ENCODE measurements at regions not wholly inside any gene's neighbourhood (a gene's known extent, or its start where the extent isn't known, plus 50 kb on each side); places are given as distances from the start of the nearest gene placed in this dataset.

DNA sequence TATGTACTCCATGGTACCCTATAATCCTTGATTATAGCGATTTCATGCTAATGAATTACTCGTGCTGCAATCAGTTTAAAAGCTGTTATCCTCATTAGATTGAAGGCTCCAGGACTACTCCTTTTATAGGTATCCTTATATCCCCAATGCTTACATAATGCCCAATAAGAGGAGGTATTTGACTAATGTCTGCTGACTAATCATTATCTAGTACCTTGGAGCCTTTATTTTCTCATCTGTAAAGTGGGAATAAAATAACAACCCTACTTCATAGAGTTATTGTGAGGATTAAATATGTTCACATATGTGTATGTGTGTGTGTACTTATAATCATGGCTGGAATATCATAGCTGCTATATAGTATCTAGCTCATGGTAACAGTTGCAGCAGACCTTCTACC, 1031.5 kb downstream of the CDH11 start:
- no peak overlapping the region for H3K4me3 Mint-ChIP-seq
- no peak overlapping the region for H3K27ac Mint-ChIP-seq
- TF ChIP-seq, protein P1, sequence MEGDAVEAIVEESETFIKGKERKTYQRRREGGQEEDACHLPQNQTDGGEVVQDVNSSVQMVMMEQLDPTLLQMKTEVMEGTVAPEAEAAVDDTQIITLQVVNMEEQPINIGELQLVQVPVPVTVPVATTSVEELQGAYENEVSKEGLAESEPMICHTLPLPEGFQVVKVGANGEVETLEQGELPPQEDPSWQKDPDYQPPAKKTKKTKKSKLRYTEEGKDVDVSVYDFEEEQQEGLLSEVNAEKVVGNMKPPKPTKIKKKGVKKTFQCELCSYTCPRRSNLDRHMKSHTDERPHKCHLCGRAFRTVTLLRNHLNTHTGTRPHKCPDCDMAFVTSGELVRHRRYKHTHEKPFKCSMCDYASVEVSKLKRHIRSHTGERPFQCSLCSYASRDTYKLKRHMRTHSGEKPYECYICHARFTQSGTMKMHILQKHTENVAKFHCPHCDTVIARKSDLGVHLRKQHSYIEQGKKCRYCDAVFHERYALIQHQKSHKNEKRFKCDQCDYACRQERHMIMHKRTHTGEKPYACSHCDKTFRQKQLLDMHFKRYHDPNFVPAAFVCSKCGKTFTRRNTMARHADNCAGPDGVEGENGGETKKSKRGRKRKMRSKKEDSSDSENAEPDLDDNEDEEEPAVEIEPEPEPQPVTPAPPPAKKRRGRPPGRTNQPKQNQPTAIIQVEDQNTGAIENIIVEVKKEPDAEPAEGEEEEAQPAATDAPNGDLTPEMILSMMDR (IDR thresholded peaks at IDR 0.05), result no peak
- ATAC-seq (ENCODE audit: poor library complexity) (no peak), DNase-seq (no peak)
- peaks cover 6% of the 10 kb centered on the region for H3K9me3 Mint-ChIP-seq
- no peaks in the 10 kb centered on the region for H3K27me3 ChIP-seq (ENCODE audit: control insufficient read depth in 1 of 2, insufficient read depth in 2 of 2, low read length in 2 of 2)
- no peak overlapping the region for H3K27ac ChIP-seq (ENCODE audit: low read depth in 1 of 2, low read length in 2 of 2)
- no peak overlapping the region for H3K4me3 ChIP-seq (ENCODE audit: low read length)
- CTCF ChIA-PET, result no interaction called here
- no peaks in the 10 kb centered on the region for H3K36me3 ChIP-seq (ENCODE audit: insufficient read depth, low read length)
- intact Hi-C loops (cut with DNase I, micrococcal nuclease), result no loop called here
- H3K36me3 Mint-ChIP-seq (ENCODE audit: low read depth), result no peaks in the 10 kb centered on the region
- H3K27me3 Mint-ChIP-seq, result no peaks in the 10 kb centered on the region
- POLR2A ChIA-PET, result no interaction called here
- no peaks in the 10 kb centered on the region for H3K4me1 Mint-ChIP-seq (ENCODE audit: low read depth)
- H3K4me1 ChIP-seq (ENCODE audit: insufficient read depth, low read length), result no peaks in the 10 kb centered on the region
- peaks cover 0 to 8% of the 10 kb centered on the region in 2 experiments for H3K9me3 ChIP-seq (ENCODE audit: control insufficient read depth in 1 of 2, insufficient read depth in 1 of 2, low read length in 2 of 2)

DNA sequence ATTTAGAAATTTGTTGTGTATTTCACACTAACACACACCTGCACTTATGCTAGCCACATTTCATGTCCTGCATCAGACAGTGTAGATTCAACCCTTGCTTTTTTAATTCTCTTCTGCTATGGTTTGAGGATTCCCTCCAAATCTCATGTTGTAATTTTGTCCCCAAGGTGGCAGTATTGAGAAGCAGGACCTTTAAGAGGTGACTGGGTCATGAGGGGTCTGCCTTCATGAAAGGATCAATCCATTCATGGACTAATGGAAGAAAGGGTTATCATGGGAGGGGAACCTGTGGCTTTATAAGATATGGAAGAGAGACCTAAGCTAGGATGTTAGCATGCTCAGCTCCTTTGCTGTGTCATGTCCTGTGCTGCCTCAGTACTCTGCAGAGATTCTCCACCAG, 1032.2 kb downstream of the CDH11 start:
- no peaks in the 10 kb centered on the region for H3K4me1 ChIP-seq (ENCODE audit: insufficient read depth, low read length)
- Mint-ChIP-seq H3K4me3 (no peak overlapping the region), H3K27ac (no peak overlapping the region), H3K36me3 (ENCODE audit: low read depth) (no peaks in the 10 kb centered on the region), H3K27me3 (no peaks in the 10 kb centered on the region), H3K9me3 (peaks cover 8% of the 10 kb centered on the region), H3K4me1 (ENCODE audit: low read depth) (no peaks in the 10 kb centered on the region)
- intact Hi-C loops (cut with DNase I, micrococcal nuclease), result no loop called here
- no peak for DNase-seq
- peaks cover 0 to 8% of the 10 kb centered on the region in 2 experiments for H3K9me3 ChIP-seq (ENCODE audit: control insufficient read depth in 1 of 2, insufficient read depth in 1 of 2, low read length in 2 of 2)
- no peak for ATAC-seq (ENCODE audit: poor library complexity)
- TF ChIP-seq, protein P1 (IDR thresholded peaks at IDR 0.05), result no peak
- CTCF ChIA-PET, result no interaction called here
- H3K4me3 ChIP-seq (ENCODE audit: low read length), result no peak overlapping the region
- POLR2A ChIA-PET, result no interaction called here
- no peaks in the 10 kb centered on the region for H3K27me3 ChIP-seq (ENCODE audit: control insufficient read depth in 1 of 2, insufficient read depth in 2 of 2, low read length in 2 of 2)
- no peak overlapping the region for H3K27ac ChIP-seq (ENCODE audit: low read depth in 1 of 2, low read length in 2 of 2)
- H3K36me3 ChIP-seq (ENCODE audit: insufficient read depth, low read length), result no peaks in the 10 kb centered on the region

DNA sequence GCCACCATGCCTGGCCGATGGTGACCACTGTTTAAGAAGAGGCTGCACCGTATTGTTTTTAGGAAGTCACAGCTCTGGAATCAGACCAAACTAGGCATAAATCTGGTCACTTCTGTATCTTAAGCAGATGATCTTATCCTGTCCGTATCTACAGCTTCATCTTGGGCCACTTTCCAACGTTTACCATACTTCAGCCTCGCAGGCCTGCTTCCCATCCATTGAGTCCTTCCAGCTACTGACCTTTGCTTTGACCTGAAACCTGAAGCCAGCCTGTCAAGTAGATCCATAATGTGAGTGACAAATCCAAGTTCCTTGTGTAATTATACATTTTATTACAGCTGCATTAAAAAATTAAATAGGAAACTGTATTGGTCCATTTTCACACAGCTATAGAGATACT, 1033.0 kb downstream of the CDH11 start:
- ATAC-seq (ENCODE audit: poor library complexity), result no peak
- peaks cover 6% of the 10 kb centered on the region for H3K9me3 Mint-ChIP-seq
- intact Hi-C loops (cut with DNase I, micrococcal nuclease), result no loop called here
- ChIA-PET POLR2A (no interaction called here), CTCF (no interaction called here)
- TF ChIP-seq, protein P1 (IDR thresholded peaks at IDR 0.05), result no peak
- Histone ChIP-seq H3K4me3 (ENCODE audit: low read length) (no peak overlapping the region), H3K27ac (ENCODE audit: low read depth in 1 of 2, low read length in 2 of 2) (no peak overlapping the region), H3K9me3 (ENCODE audit: control insufficient read depth in 1 of 2, insufficient read depth in 1 of 2, low read length in 2 of 2) (peaks cover 0 to 8% of the 10 kb centered on the region in 2 experiments), H3K36me3 (ENCODE audit: insufficient read depth, low read length) (no peaks in the 10 kb centered on the region), H3K27me3 (ENCODE audit: control insufficient read depth in 1 of 2, insufficient read depth in 2 of 2, low read length in 2 of 2) (no peaks in the 10 kb centered on the region), H3K4me1 (ENCODE audit: insufficient read depth, low read length) (no peaks in the 10 kb centered on the region)
- no peaks in the 10 kb centered on the region for H3K4me1 Mint-ChIP-seq (ENCODE audit: low read depth)
- no peak overlapping the region for H3K27ac Mint-ChIP-seq
- DNase-seq, result no peak
- no peaks in the 10 kb centered on the region for H3K27me3 Mint-ChIP-seq
- H3K4me3 Mint-ChIP-seq, result no peak overlapping the region
- no peaks in the 10 kb centered on the region for H3K36me3 Mint-ChIP-seq (ENCODE audit: low read depth)

All from CD4-positive, alpha-beta T cell (primary cell).